ENCODE measurements at regions not wholly inside any gene's neighbourhood (a gene's known extent, or its start where the extent isn't known, plus 50 kb on each side); places are given as distances from the start of the nearest gene placed in this dataset.
A peak's percentile ranks its signal among the peaks of the same experiment; 100 is the strongest.
"Not testable (repeated sequence)": the region's sequence is repeated elsewhere in the genome, so short reads cannot be mapped to it uniquely, and the experiment has no call there.

GRCh38 chr2:224187220-224187619 is 148.1 kb upstream of the SERPINE2 start:
- DNase-seq (ENCODE audit: low spot score): no peak
- intact Hi-C loops (cut with DNase I): no loop called here

GRCh38 chr2:224185023-224185601 is 146.0 kb upstream of the SERPINE2 start:
- DNase-seq (ENCODE audit: low spot score): no peak
- intact Hi-C loops (cut with DNase I): no loop called here

- intact Hi-C loops (cut with DNase I): no loop called here
- no peak for DNase-seq (ENCODE audit: low spot score)
These were observed 144.0 kb upstream of the SERPINE2 start for GRCh38 chr2:224183086-224183485.

- no peak for DNase-seq (ENCODE audit: low spot score)
- intact Hi-C loops (cut with DNase I): no loop called here
These were observed 143.4 kb upstream of the SERPINE2 start for GRCh38 chr2:224182498-224182897.

GRCh38 chr2:224181534-224182155 is 142.6 kb upstream of the SERPINE2 start:
- DNase-seq (ENCODE audit: low spot score): no peak
- intact Hi-C loops (cut with DNase I): no loop called here

GRCh38 chr2:224180810-224181209 is 141.7 kb upstream of the SERPINE2 start:
- intact Hi-C loops (cut with DNase I): no loop called here
- no peak for DNase-seq (ENCODE audit: low spot score)

- intact Hi-C loops (cut with DNase I): no loop called here
- DNase-seq (ENCODE audit: low spot score): no peak
These were observed 139.0 kb upstream of the SERPINE2 start for GRCh38 chr2:224178056-224178455.

GRCh38 chr2:224175538-224175937 is 136.5 kb upstream of the SERPINE2 start:
- intact Hi-C loops (cut with DNase I): no loop called here
- DNase-seq (ENCODE audit: low spot score): no peak

GRCh38 chr2:224174990-224175389 is 135.9 kb upstream of the SERPINE2 start:
- DNase-seq (ENCODE audit: low spot score): no peak
- intact Hi-C loops (cut with DNase I): no loop called here

- intact Hi-C loops (cut with DNase I): no loop called here
- no peak for DNase-seq (ENCODE audit: low spot score)
These were observed 135.4 kb upstream of the SERPINE2 start for GRCh38 chr2:224174521-224174920.

- intact Hi-C loops (cut with DNase I): no loop called here
- no peak for DNase-seq (ENCODE audit: low spot score)
These were observed 134.8 kb upstream of the SERPINE2 start for GRCh38 chr2:224173933-224174332.

GRCh38 chr2:224173210-224173609 is 134.1 kb upstream of the SERPINE2 start:
- intact Hi-C loops (cut with DNase I): no loop called here
- no peak for DNase-seq (ENCODE audit: low spot score)

GRCh38 chr2:224171226-224171625 is 132.1 kb upstream of the SERPINE2 start:
- no peak for DNase-seq (ENCODE audit: low spot score)
- intact Hi-C loops (cut with DNase I): no loop called here

- DNase-seq (ENCODE audit: low spot score): no peak
- intact Hi-C loops (cut with DNase I): no loop called here
These were observed 130.8 kb upstream of the SERPINE2 start for GRCh38 chr2:224169847-224170246.

GRCh38 chr2:224167781-224168180 is 128.7 kb upstream of the SERPINE2 start:
- DNase-seq (ENCODE audit: low spot score); intact Hi-C loops (cut with DNase I): not testable (repeated sequence)

- no peak for DNase-seq (ENCODE audit: low spot score)
- intact Hi-C loops (cut with DNase I): no loop called here
These were observed 127.6 kb upstream of the SERPINE2 start for GRCh38 chr2:224166654-224167053.

GRCh38 chr2:224165901-224166319 is 126.8 kb upstream of the SERPINE2 start:
- DNase-seq (ENCODE audit: low spot score): no peak
- intact Hi-C loops (cut with DNase I): no loop called here

GRCh38 chr2:224163566-224164307 is 124.7 kb upstream of the SERPINE2 start:
- DNase-seq (ENCODE audit: low spot score): no peak
- intact Hi-C loops (cut with DNase I): no loop called here

GRCh38 chr2:224162122-224162521 is 123.0 kb upstream of the SERPINE2 start:
- DNase-seq (ENCODE audit: low spot score): no peak
- intact Hi-C loops (cut with DNase I): no loop called here

- intact Hi-C loops (cut with DNase I): no loop called here
- DNase-seq (ENCODE audit: low spot score): no peak
These were observed 122.6 kb upstream of the SERPINE2 start for GRCh38 chr2:224161712-224162111.

- peak; percentile 91 for DNase-seq (ENCODE audit: low spot score)
- intact Hi-C loops (cut with DNase I): no loop called here
These were observed 121.8 kb upstream of the SERPINE2 start for GRCh38 chr2:224160917-224161316.

All from posterior vena cava (tissue), 2 donors.